SK-N-SH (cell line): ENCODE measurements at regions not wholly inside any gene's neighbourhood (a gene's known extent, or its start where the extent isn't known, plus 50 kb on each side); places are given as distances from the start of the nearest gene placed in this dataset.

Source experiments
- CTCF ChIP-seq: fragments of 200-600 bp; sonication (generic); IDR thresholded peaks from 2 replicates; pipeline ENCODE4 v1.6.1; 2017; ENCODE audit warnings: antibody characterized with exemption, mild to moderate bottlenecking, moderate library complexity
- EP300 ChIP-seq, 2 experiments: IDR thresholded peaks; 2 replicates each; pipeline versions ENCODE4 v1.4.0 to v1.6.1; 2012; ENCODE audit warnings: borderline replicate concordance in 1 of 2, low read depth in 1 of 2, low read length in 1 of 2
- FOXJ3 ChIP-seq: sonication (generic); formaldehyde crosslinking; IDR thresholded peaks from 2 replicates; pipeline ENCODE4 v1.5.1; 2020; ENCODE audit warnings: mild to moderate bottlenecking, missing genetic modification reagents
- MAX ChIP-seq: IDR thresholded peaks from 2 replicates; pipeline ENCODE4 v1.4.0; 2012; ENCODE audit warnings: low read depth
- POLR2AphosphoS5 ChIP-seq: IDR thresholded peaks from 2 replicates; pipeline ENCODE4 v1.6.1; 2012; ENCODE audit warnings: low read depth, low read length
- REST ChIP-seq: IDR thresholded peaks from 2 replicates; pipeline ENCODE4 v1.6.1; 2012; ENCODE audit warnings: mild to moderate bottlenecking, low read depth, low read length, moderate library complexity
- SIN3A ChIP-seq: IDR thresholded peaks from 2 replicates; pipeline ENCODE4 v1.6.1; 2012; ENCODE audit warnings: low read depth, mild to moderate bottlenecking, low read length, moderate library complexity, borderline replicate concordance
- TEAD4 ChIP-seq: IDR thresholded peaks from 2 replicates; pipeline ENCODE4 v1.4.0; 2012; ENCODE audit warnings: mild to moderate bottlenecking, borderline replicate concordance; ENCODE audit not compliant: insufficient read depth
- USF2 ChIP-seq: fragments of 150-350 bp; IDR thresholded peaks from 2 replicates; pipeline ENCODE4 v1.6.1; 2017; ENCODE audit warnings: antibody characterized with exemption, low read length, low read depth, borderline replicate concordance
- TF ChIP-seq, protein P1 (sequence below): IDR thresholded peaks from 2 replicates; pipeline ENCODE4; 2012

DNA sequence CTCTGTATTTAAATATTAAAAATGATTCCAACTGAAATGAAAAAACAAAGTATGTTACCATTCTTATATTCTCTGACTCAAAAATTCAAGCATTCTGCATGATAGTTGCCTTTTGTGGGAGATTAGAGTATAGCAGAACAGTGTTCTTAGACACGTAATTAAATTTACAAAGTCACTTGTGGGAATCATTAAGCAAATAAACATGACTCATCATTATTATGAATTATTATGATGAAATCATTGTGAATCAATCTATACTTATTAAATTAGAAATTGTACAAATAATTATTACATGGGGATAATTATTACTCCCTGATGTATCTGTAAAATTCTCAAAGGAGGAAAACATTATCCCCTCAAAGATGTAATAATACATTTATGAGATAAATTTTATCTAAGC is 358.9 kb upstream of the FSTL5 start:
- TF ChIP-seq EP300 (IDR thresholded peaks at IDR 0.05; ENCODE audit: borderline replicate concordance in 1 of 2, low read depth in 1 of 2, low read length in 1 of 2) (no peak), POLR2AphosphoS5 (no peak), REST (no peak), USF2 (no peak), SIN3A (no peak), MAX (no peak), TEAD4 (no peak), CTCF (no peak), FOXJ3 (no peak)
- TF ChIP-seq, protein P1, sequence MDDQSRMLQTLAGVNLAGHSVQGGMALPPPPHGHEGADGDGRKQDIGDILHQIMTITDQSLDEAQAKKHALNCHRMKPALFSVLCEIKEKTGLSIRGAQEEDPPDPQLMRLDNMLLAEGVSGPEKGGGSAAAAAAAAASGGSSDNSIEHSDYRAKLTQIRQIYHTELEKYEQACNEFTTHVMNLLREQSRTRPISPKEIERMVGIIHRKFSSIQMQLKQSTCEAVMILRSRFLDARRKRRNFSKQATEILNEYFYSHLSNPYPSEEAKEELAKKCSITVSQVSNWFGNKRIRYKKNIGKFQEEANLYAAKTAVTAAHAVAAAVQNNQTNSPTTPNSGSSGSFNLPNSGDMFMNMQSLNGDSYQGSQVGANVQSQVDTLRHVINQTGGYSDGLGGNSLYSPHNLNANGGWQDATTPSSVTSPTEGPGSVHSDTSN, result no peak
